ENCODE measurements at regions not wholly inside any gene's neighbourhood (a gene's known extent, or its start where the extent isn't known, plus 50 kb on each side); places are given as distances from the start of the nearest gene placed in this dataset.
A peak's percentile ranks its signal among the peaks of the same experiment; 100 is the strongest.
"Not testable (repeated sequence)": the region's sequence is repeated elsewhere in the genome, so short reads cannot be mapped to it uniquely, and the experiment has no call there.

- not testable (repeated sequence) for DNase-seq (ENCODE audit: low read depth, low spot score)
Measured at GRCh38 chr4:18107848-18108528, 86.4 kb upstream of the LCORL start.

GRCh38 chr4:18106620-18107019, 85.1 kb upstream of the LCORL start:
- no peak for DNase-seq (ENCODE audit: low read depth, low spot score)

- DNase-seq (ENCODE audit: low read depth, low spot score), result no peak
Measured at GRCh38 chr4:18105030-18106011, 83.8 kb upstream of the LCORL start.

GRCh38 chr4:18103876-18104605, 82.5 kb upstream of the LCORL start:
- no peak for DNase-seq (ENCODE audit: low read depth, low spot score)

- no peak for DNase-seq (ENCODE audit: low read depth, low spot score)
Measured at GRCh38 chr4:18100657-18101056, 79.1 kb upstream of the LCORL start.

GRCh38 chr4:18090447-18090846, 68.9 kb upstream of the LCORL start:
- not testable (repeated sequence) for DNase-seq (ENCODE audit: low read depth, low spot score)

GRCh38 chr4:18082236-18082635, 60.7 kb upstream of the LCORL start:
- DNase-seq (ENCODE audit: low read depth, low spot score), result no peak

- no peak for DNase-seq (ENCODE audit: low read depth, low spot score)
Measured at GRCh38 chr4:18081708-18082107, 60.2 kb upstream of the LCORL start.

GRCh38 chr4:18077808-18078207, 56.3 kb upstream of the LCORL start:
- no peak for DNase-seq (ENCODE audit: low read depth, low spot score)

GRCh38 chr4:18075823-18076433, 54.4 kb upstream of the LCORL start:
- DNase-seq (ENCODE audit: low read depth, low spot score), result peak; percentile 38

- DNase-seq (ENCODE audit: low read depth, low spot score), result no peak
Measured at GRCh38 chr4:18071894-18072293, 50.3 kb upstream of the LCORL start.
